ENCODE measurements at regions not wholly inside any gene's neighbourhood (a gene's known extent, or its start where the extent isn't known, plus 50 kb on each side); places are given as distances from the start of the nearest gene placed in this dataset.

- no peak for TF ChIP-seq CTCF (conservative IDR thresholded peaks at IDR 0.05)
- TF ChIP-seq ZFX (IDR thresholded peaks at IDR 0.05) = no peak
Measured at GRCh38 chr16:86033971-86034370, 135.0 kb downstream of the IRF8 start.

All from C4-2B (cell line).